ENCODE measurements at regions not wholly inside any gene's neighbourhood (a gene's known extent, or its start where the extent isn't known, plus 50 kb on each side); places are given as distances from the start of the nearest gene placed in this dataset.
"Not testable (repeated sequence)": the region's sequence is repeated elsewhere in the genome, so short reads cannot be mapped to it uniquely, and the experiment has no call there.

- Histone ChIP-seq H3K36me3 (replicated peaks in 1 of 2) (no peaks in the 10 kb centered on the region), H3K27me3 (no peaks in the 10 kb centered on the region), H3K4me1 (replicated peaks in 1 of 2) (no peaks in the 10 kb centered on the region), H3K4me3 (no peak overlapping the region), H3K9me3 (replicated peaks in 1 of 3) (no peaks in the 10 kb centered on the region), H3K27ac (no peak overlapping the region)
- DNase-seq: no peak
- WGBS, 4 donors: 71 to 75% (median 73%) methylated on average over 3 of the region's 3 CpGs
- intact Hi-C loops (cut with DNase I): no loop called here
- TF ChIP-seq POLR2A (IDR thresholded peaks at IDR 0.05): no peak
- no peak for TF ChIP-seq CTCF (IDR thresholded peaks at IDR 0.05)
Measured at GRCh38 chr6:99145738-99146137, 198.0 kb upstream of the FBXL4 start.

GRCh38 chr6:99143108-99143861 lies 195.5 kb upstream of the FBXL4 start:
- WGBS, 4 donors: 73 to 91% (median 76%) methylated on average over 5 of the region's 5 CpGs
- no peaks in the 10 kb centered on the region for H3K9me3 ChIP-seq (replicated peaks in 1 of 3)
- intact Hi-C loops (cut with DNase I): no loop called here
- no peaks in the 10 kb centered on the region for H3K36me3 ChIP-seq (replicated peaks in 1 of 2)
- H3K27ac ChIP-seq: no peak overlapping the region
- no peaks in the 10 kb centered on the region for H3K4me1 ChIP-seq (replicated peaks in 1 of 2)
- no peak overlapping the region for H3K4me3 ChIP-seq
- H3K27me3 ChIP-seq: no peaks in the 10 kb centered on the region
- TF ChIP-seq POLR2A (IDR thresholded peaks at IDR 0.05): no peak
- no peak for TF ChIP-seq CTCF (IDR thresholded peaks at IDR 0.05)
- DNase-seq: no peak

GRCh38 chr6:99141906-99142305 lies 194.2 kb upstream of the FBXL4 start:
- H3K27ac ChIP-seq; H3K4me1 ChIP-seq (replicated peaks in 1 of 2); H3K36me3 ChIP-seq (replicated peaks in 1 of 2); intact Hi-C loops (cut with DNase I); DNase-seq; H3K9me3 ChIP-seq (replicated peaks in 1 of 3); H3K4me3 ChIP-seq; H3K27me3 ChIP-seq: not testable (repeated sequence)
- 90 to 98% (median 95%) methylated on average over 2 to 21 of the region's 29 CpGs; no CpG with 5 or more reads in 1 of the 4 donors for whole genome bisulfite sequencing, 4 donors

GRCh38 chr6:99138445-99138844 lies 190.7 kb upstream of the FBXL4 start:
- TF ChIP-seq CTCF (IDR thresholded peaks at IDR 0.05) (no peak), POLR2A (IDR thresholded peaks at IDR 0.05) (no peak)
- Histone ChIP-seq H3K9me3 (replicated peaks in 1 of 3) (no peaks in the 10 kb centered on the region), H3K4me1 (replicated peaks in 1 of 2) (no peaks in the 10 kb centered on the region), H3K4me3 (no peak overlapping the region), H3K36me3 (replicated peaks in 1 of 2) (no peaks in the 10 kb centered on the region), H3K27me3 (peaks cover 4% of the 10 kb centered on the region), H3K27ac (no peak overlapping the region)
- DNase-seq: no peak
- intact Hi-C loops (cut with DNase I): no loop called here
- WGBS, 4 donors: 61 to 80% (median 70%) methylated on average over 1 of the region's 1 CpG

- WGBS, 4 donors: 47 to 72% (median 66%) methylated on average over 3 of the region's 3 CpGs
- DNase-seq: no peak
- TF ChIP-seq POLR2A (IDR thresholded peaks at IDR 0.05) (no peak), CTCF (IDR thresholded peaks at IDR 0.05) (no peak)
- intact Hi-C loops (cut with DNase I): no loop called here
- Histone ChIP-seq H3K9me3 (replicated peaks in 1 of 3) (no peaks in the 10 kb centered on the region), H3K4me3 (no peak overlapping the region), H3K27ac (no peak overlapping the region), H3K36me3 (replicated peaks in 1 of 2) (no peaks in the 10 kb centered on the region), H3K4me1 (replicated peaks in 1 of 2) (no peaks in the 10 kb centered on the region), H3K27me3 (peaks cover 4% of the 10 kb centered on the region)
Measured at GRCh38 chr6:99137314-99137713, 189.6 kb upstream of the FBXL4 start.

Data from adrenal gland (tissue), 9 donors.